Mesenchymal stem cell (in vitro differentiated cells and primary cell): ENCODE measurements at regions not wholly inside any gene's neighbourhood (a gene's known extent, or its start where the extent isn't known, plus 50 kb on each side); places are given as distances from the start of the nearest gene placed in this dataset. TPM values are rescaled to one million over a fixed set of nuclear protein-coding genes. Genes with fewer than 3 reads are reported as not detected.

ENCODE experiments used
- small RNA-seq: library from polyadenylated mRNA; stranded (forward); fragments of <200 nt; extraction: miRNeasy Mini kit (QIAGEN cat#:217004); gene quantifications from one replicate; pipeline ENCODE3, GENCODE V24; 2013; ENCODE audit warnings: low read depth

Small RNA genes lying in the stretch of these regions (small RNA-seq; reads per million reads assigned to genes)
- gene AC113367.2 (not detected), gene RNU7-53P (not detected)
